H9 (cell line): ENCODE measurements at regions not wholly inside any gene's neighbourhood (a gene's known extent, or its start where the extent isn't known, plus 50 kb on each side); places are given as distances from the start of the nearest gene placed in this dataset.

ENCODE experiments used
- DNase-seq: peaks from one replicate; pipeline ENCODE4 v3.0.0-alpha.2; 2017
- H2AFZ ChIP-seq: one replicate; pipeline ENCODE4 v1.6.1; 2013; ENCODE audit warnings: mild to moderate bottlenecking, low read length, control low read depth, moderate library complexity
- H2AK5ac ChIP-seq: 2 replicates; pipeline ENCODE4 v1.6.1; 2013; ENCODE audit warnings: low read length, control low read depth, mixed read lengths; ENCODE audit not compliant: insufficient read length
- H2BK120ac ChIP-seq: one replicate; pipeline ENCODE4 v1.6.1; 2013; ENCODE audit warnings: low read depth, mild to moderate bottlenecking, low read length, control low read depth, inconsistent platforms; ENCODE audit not compliant: poor library complexity, severe bottlenecking
- H2BK12ac ChIP-seq: 2 replicates; pipeline ENCODE4 v1.6.1; 2013; ENCODE audit warnings: low read length, control low read depth, mixed read lengths, low read depth; ENCODE audit not compliant: insufficient read length
- H2BK15ac ChIP-seq: 2 replicates; pipeline ENCODE4 v1.6.1; 2013; ENCODE audit warnings: low read depth, low read length, control low read depth
- H2BK20ac ChIP-seq: one replicate; pipeline ENCODE4 v1.6.1; 2013; ENCODE audit warnings: low read depth, mild to moderate bottlenecking, low read length, control low read depth, inconsistent platforms; ENCODE audit not compliant: poor library complexity, severe bottlenecking
- H2BK5ac ChIP-seq: 2 replicates; pipeline ENCODE4 v1.6.1; 2013; ENCODE audit warnings: low read length, control low read depth, mixed read lengths; ENCODE audit not compliant: insufficient read length
- H3K14ac ChIP-seq: 2 replicates; pipeline ENCODE4 v1.6.1; 2013; ENCODE audit warnings: low read length, control low read depth; ENCODE audit not compliant: insufficient read depth
- H3K18ac ChIP-seq: 2 replicates; pipeline ENCODE4 v1.6.1; 2013; ENCODE audit warnings: low read depth, mild to moderate bottlenecking, mixed read lengths, low read length, control low read depth; ENCODE audit not compliant: insufficient read length
- H3K23ac ChIP-seq: 2 replicates; pipeline ENCODE4 v1.6.1; 2013; ENCODE audit warnings: low read length, control low read depth, mixed read lengths, low read depth; ENCODE audit not compliant: insufficient read length
- H3K23me2 ChIP-seq: 2 replicates; pipeline ENCODE4 v1.6.1; 2013; ENCODE audit warnings: low read depth, mild to moderate bottlenecking, mixed read lengths, low read length, control low read depth; ENCODE audit not compliant: insufficient read length, poor library complexity, severe bottlenecking
- H3K27ac ChIP-seq: 2 replicates; pipeline ENCODE4 v1.5.1; 2013; ENCODE audit warnings: low read length, control low read depth, mixed read lengths, low read depth; ENCODE audit not compliant: insufficient read length
- H3K27me3 ChIP-seq: 2 replicates; pipeline ENCODE4 v1.6.1; 2013; ENCODE audit warnings: low read length, control low read depth, inconsistent platforms; ENCODE audit not compliant: insufficient read depth
- H3K4ac ChIP-seq: 2 replicates; pipeline ENCODE4 v1.6.1; 2013; ENCODE audit warnings: low read depth, mild to moderate bottlenecking, control low read depth, inconsistent platforms, low read length, moderate library complexity
- H3K4me1 ChIP-seq: 2 replicates; pipeline ENCODE4 v1.6.1; 2013; ENCODE audit warnings: low read length, control low read depth, inconsistent platforms; ENCODE audit not compliant: insufficient read depth
- H3K4me2 ChIP-seq: 2 replicates; pipeline ENCODE4 v1.6.1; 2013; ENCODE audit warnings: low read length, control low read depth, mixed read lengths; ENCODE audit not compliant: insufficient read length, insufficient read depth
- H3K56ac ChIP-seq: 2 replicates; pipeline ENCODE4 v1.6.1; 2013; ENCODE audit warnings: low read depth, mild to moderate bottlenecking, mixed read lengths, low read length, control low read depth; ENCODE audit not compliant: insufficient read length
- H3K79me1 ChIP-seq: 2 replicates; pipeline ENCODE4 v1.6.1; 2013; ENCODE audit warnings: low read depth, mild to moderate bottlenecking, moderate library complexity, low read length, control low read depth, inconsistent platforms; ENCODE audit not compliant: insufficient read depth, poor library complexity, severe bottlenecking
- H3K79me2 ChIP-seq: 2 replicates; pipeline ENCODE4 v1.6.1; 2013; ENCODE audit warnings: low read length, control low read depth, inconsistent platforms; ENCODE audit not compliant: insufficient read depth
- H3K9ac ChIP-seq: 2 replicates; pipeline ENCODE4 v1.6.1; 2013; ENCODE audit warnings: low read length, control low read depth, mixed read lengths; ENCODE audit not compliant: insufficient read length; ENCODE audit errors: extremely low read depth
- H3K9me3 ChIP-seq: one replicate; pipeline ENCODE4 v1.6.1; 2013; ENCODE audit warnings: low read depth, low read length, inconsistent platforms; ENCODE audit not compliant: control insufficient read depth
- H3T11ph ChIP-seq: one replicate; pipeline ENCODE4 v1.6.1; 2013; ENCODE audit warnings: mild to moderate bottlenecking, low read length, control low read depth, inconsistent platforms
- H4K20me1 ChIP-seq: one replicate; pipeline ENCODE4 v1.6.1; 2013; ENCODE audit not compliant: control insufficient read depth, insufficient read length, insufficient read depth
- H4K5ac ChIP-seq: 2 replicates; pipeline ENCODE4 v1.6.1; 2013; ENCODE audit warnings: low read depth, mild to moderate bottlenecking, mixed read lengths, low read length, control low read depth; ENCODE audit not compliant: insufficient read length
- H4K8ac ChIP-seq: replicated peaks from 2 replicates; pipeline ENCODE4 v1.6.1; 2013; ENCODE audit warnings: low read length, control low read depth, mixed read lengths, low read depth; ENCODE audit not compliant: insufficient read length
- H4K91ac ChIP-seq: 2 replicates; pipeline ENCODE4 v1.6.1; 2013; ENCODE audit warnings: low read depth, mild to moderate bottlenecking, moderate library complexity, mixed read lengths, low read length, control low read depth; ENCODE audit not compliant: insufficient read length
- H3K27ac Mint-ChIP-seq, 3 experiments: 2 replicates in 2 of 3; 3 replicates in 1 of 3; pipeline ENCODE4 v1.8.0; 2020 to 2021; ENCODE audit warnings: mixed read lengths in 3 of 3, mild to moderate bottlenecking in 1 of 3, moderate library complexity in 1 of 3
- H3K27me3 Mint-ChIP-seq: 2 replicates; pipeline ENCODE4 v1.8.0; 2021; ENCODE audit warnings: low read depth, mild to moderate bottlenecking, moderate library complexity, mixed read lengths
- H3K36me3 Mint-ChIP-seq, 3 experiments: 2 replicates in 2 of 3; 3 replicates in 1 of 3; pipeline ENCODE4 v1.8.0; 2020 to 2021; ENCODE audit warnings: low read depth in 3 of 3, mixed read lengths in 3 of 3; ENCODE audit not compliant: insufficient read depth in 1 of 3
- H3K4me1 Mint-ChIP-seq, 2 experiments: 2 replicates each; pipeline ENCODE4 v1.8.0; 2020; ENCODE audit warnings: mixed read lengths in 2 of 2
- H3K4me3 Mint-ChIP-seq, 2 experiments: 2 replicates in 1 of 2; 3 replicates in 1 of 2; pipeline ENCODE4 v1.8.0; 2020 to 2021; ENCODE audit warnings: mild to moderate bottlenecking in 2 of 2, mixed read lengths in 2 of 2, moderate library complexity in 1 of 2
- H3K9me3 Mint-ChIP-seq, 2 experiments: 2 replicates in 1 of 2; 3 replicates in 1 of 2; pipeline ENCODE4 v1.8.0; 2020; ENCODE audit warnings: mild to moderate bottlenecking in 2 of 2, mixed read lengths in 2 of 2, moderate library complexity in 1 of 2
- WGBS: extraction: QIAGEN DNeasy Blood & Tissue Kit; methylation state at CpG from one replicate; pipeline ENCODE4 v1.1.7; 2013; ENCODE audit warnings: missing lambda C conversion rate, low lambda C conversion rate, mixed read lengths; ENCODE audit not compliant: insufficient read length; ENCODE audit errors: extremely low coverage; 5-methylcytosine and 5-hydroxymethylcytosine counted together
- TF ChIP-seq, protein P1 (sequence below): fragments of 200-600 bp; sonication (generic); conservative IDR thresholded peaks from 3 replicates; pipeline ENCODE4 v1.8.0; 2021; ENCODE audit warnings: antibody characterized with exemption, mild to moderate bottlenecking

DNA sequence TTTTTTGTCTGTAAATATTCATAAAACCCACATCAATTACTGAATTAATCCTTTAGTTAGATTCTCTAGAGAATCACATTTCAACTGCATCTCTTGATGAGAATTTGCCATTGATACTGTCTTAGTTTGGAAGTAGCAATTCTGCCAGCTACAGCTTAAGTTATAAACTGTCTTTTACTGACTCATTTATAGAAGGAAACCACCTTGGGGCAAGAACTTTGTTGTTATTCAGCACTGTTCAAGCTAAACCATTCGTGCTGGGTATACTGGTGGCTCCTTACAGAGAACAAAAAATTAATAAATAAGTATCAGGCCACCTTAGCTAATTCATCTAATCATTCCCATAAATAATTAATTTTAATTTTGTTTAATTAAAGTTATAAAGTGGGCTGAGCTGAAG is 1082.6 kb upstream of the CELF4 start:
- Mint-ChIP-seq H3K4me3 (no peak overlapping the region), H3K27ac (no peak overlapping the region), H3K27me3 (no peaks in the 10 kb centered on the region), H3K9me3 (no peaks in the 10 kb centered on the region), H3K36me3 (no peaks in the 10 kb centered on the region; a peak in 1 of 7 replicates), H3K4me1 (no peaks in the 10 kb centered on the region)
- H2BK20ac ChIP-seq = no peak overlapping the region
- no peaks in the 10 kb centered on the region for H3K79me2 ChIP-seq
- H3K27me3 ChIP-seq = no peaks in the 10 kb centered on the region
- H3K23me2 ChIP-seq = no peaks in the 10 kb centered on the region
- H4K5ac ChIP-seq = no peak overlapping the region
- no peak overlapping the region for H3K9ac ChIP-seq
- H3K9me3 ChIP-seq = no peaks in the 10 kb centered on the region
- H2BK12ac ChIP-seq = no peak overlapping the region
- H3K4me2 ChIP-seq = no peak overlapping the region
- no peaks in the 10 kb centered on the region for H4K20me1 ChIP-seq
- DNase-seq = no peak
- TF ChIP-seq, protein P1, sequence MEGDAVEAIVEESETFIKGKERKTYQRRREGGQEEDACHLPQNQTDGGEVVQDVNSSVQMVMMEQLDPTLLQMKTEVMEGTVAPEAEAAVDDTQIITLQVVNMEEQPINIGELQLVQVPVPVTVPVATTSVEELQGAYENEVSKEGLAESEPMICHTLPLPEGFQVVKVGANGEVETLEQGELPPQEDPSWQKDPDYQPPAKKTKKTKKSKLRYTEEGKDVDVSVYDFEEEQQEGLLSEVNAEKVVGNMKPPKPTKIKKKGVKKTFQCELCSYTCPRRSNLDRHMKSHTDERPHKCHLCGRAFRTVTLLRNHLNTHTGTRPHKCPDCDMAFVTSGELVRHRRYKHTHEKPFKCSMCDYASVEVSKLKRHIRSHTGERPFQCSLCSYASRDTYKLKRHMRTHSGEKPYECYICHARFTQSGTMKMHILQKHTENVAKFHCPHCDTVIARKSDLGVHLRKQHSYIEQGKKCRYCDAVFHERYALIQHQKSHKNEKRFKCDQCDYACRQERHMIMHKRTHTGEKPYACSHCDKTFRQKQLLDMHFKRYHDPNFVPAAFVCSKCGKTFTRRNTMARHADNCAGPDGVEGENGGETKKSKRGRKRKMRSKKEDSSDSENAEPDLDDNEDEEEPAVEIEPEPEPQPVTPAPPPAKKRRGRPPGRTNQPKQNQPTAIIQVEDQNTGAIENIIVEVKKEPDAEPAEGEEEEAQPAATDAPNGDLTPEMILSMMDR = no peak
- H2BK5ac ChIP-seq = no peak overlapping the region
- no peak overlapping the region for H3K4ac ChIP-seq
- H4K8ac ChIP-seq = no peak overlapping the region
- no peak overlapping the region for H3T11ph ChIP-seq
- H2BK120ac ChIP-seq = no peak overlapping the region
- no peaks in the 10 kb centered on the region for H3K4me1 ChIP-seq
- no peak overlapping the region for H4K91ac ChIP-seq
- WGBS = no CpG with 5 or more reads among the region's 1 CpG
- H2AFZ ChIP-seq = no peak overlapping the region
- H2AK5ac ChIP-seq = no peak overlapping the region
- H2BK15ac ChIP-seq = no peak overlapping the region
- no peaks in the 10 kb centered on the region for H3K79me1 ChIP-seq
- no peak overlapping the region for H3K23ac ChIP-seq
- no peak overlapping the region for H3K27ac ChIP-seq
- no peak overlapping the region for H3K18ac ChIP-seq
- H3K14ac ChIP-seq = no peak overlapping the region
- no peak overlapping the region for H3K56ac ChIP-seq
